Transverse colon (tissue), 3 donors: ENCODE measurements at regions not wholly inside any gene's neighbourhood (a gene's known extent, or its start where the extent isn't known, plus 50 kb on each side); places are given as distances from the start of the nearest gene placed in this dataset.

Experiments used
- POLR2A ChIP-seq: fragments of 450-650 bp; IDR thresholded peaks from one replicate; pipeline ENCODE4 v1.6.1; 2016; ENCODE audit warnings: antibody characterized with exemption, mild to moderate bottlenecking, moderate library complexity
- TF ChIP-seq, protein P1 (sequence below), 5 experiments: fragments of 200-600 bp in 3 of 5; fragments of 450-650 bp in 2 of 5; sonication (generic) in 3 of 5; IDR thresholded peaks; 1 replicate in 2 of 5; 2 replicates in 3 of 5; pipeline ENCODE4 v1.5.1; 2016 to 2017; ENCODE audit warnings: antibody characterized with exemption in 5 of 5, inconsistent platforms in 3 of 5, mild to moderate bottlenecking in 2 of 5, moderate library complexity in 1 of 5

DNA sequence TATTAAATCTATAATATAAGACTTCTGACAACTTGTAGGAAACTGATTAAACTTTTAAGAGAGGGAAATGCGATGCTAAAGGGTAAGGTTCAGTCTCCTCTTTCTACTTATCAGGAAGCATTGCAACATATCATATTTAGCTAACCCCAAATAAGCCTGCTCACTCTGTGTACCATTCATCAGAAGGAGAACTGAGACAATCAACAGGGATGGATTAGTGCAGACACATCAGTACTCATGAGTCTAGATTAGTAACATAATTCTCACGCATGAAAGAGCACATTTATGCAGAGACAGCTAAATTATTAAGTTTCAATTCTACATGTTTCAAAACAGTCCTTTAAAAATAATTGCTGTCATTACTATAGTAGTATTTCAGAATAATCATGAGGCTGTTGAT is 354.2 kb upstream of the ZWINT start:
- TF ChIP-seq POLR2A, result no peak
- TF ChIP-seq, protein P1, sequence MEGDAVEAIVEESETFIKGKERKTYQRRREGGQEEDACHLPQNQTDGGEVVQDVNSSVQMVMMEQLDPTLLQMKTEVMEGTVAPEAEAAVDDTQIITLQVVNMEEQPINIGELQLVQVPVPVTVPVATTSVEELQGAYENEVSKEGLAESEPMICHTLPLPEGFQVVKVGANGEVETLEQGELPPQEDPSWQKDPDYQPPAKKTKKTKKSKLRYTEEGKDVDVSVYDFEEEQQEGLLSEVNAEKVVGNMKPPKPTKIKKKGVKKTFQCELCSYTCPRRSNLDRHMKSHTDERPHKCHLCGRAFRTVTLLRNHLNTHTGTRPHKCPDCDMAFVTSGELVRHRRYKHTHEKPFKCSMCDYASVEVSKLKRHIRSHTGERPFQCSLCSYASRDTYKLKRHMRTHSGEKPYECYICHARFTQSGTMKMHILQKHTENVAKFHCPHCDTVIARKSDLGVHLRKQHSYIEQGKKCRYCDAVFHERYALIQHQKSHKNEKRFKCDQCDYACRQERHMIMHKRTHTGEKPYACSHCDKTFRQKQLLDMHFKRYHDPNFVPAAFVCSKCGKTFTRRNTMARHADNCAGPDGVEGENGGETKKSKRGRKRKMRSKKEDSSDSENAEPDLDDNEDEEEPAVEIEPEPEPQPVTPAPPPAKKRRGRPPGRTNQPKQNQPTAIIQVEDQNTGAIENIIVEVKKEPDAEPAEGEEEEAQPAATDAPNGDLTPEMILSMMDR (IDR thresholded peaks at IDR 0.05), result no peak
